Uterus (tissue), 2 donors: ENCODE measurements at regions not wholly inside any gene's neighbourhood (a gene's known extent, or its start where the extent isn't known, plus 50 kb on each side); places are given as distances from the start of the nearest gene placed in this dataset.

Experiments used
- CTCF ChIP-seq, 4 experiments: fragments of 200-600 bp in 2 of 4; fragments of 450-650 bp in 2 of 4; sonication (generic) in 2 of 4; IDR thresholded peaks; one replicate each; pipeline ENCODE4 v1.5.1; 2016 to 2019; ENCODE audit warnings: antibody characterized with exemption in 4 of 4, mild to moderate bottlenecking in 2 of 4, moderate library complexity in 1 of 4
- POLR2A ChIP-seq, 2 donors: fragments of 450-650 bp; IDR thresholded peaks; one replicate each; pipeline ENCODE4 v1.6.1; 2016; ENCODE audit warnings: antibody characterized with exemption in 2 of 2, mild to moderate bottlenecking in 1 of 2, moderate library complexity in 1 of 2

- no peak for TF ChIP-seq POLR2A (IDR thresholded peaks at IDR 0.05)
- no peak for TF ChIP-seq CTCF (IDR thresholded peaks at IDR 0.05)
These were observed 282.8 kb downstream of the MN1 start for GRCh38 chr22:27518531-27519340.
